H54 (cell line): ENCODE measurements at regions not wholly inside any gene's neighbourhood (a gene's known extent, or its start where the extent isn't known, plus 50 kb on each side); places are given as distances from the start of the nearest gene placed in this dataset.

ENCODE experiments used
- DNase-seq: peaks from one replicate; pipeline ENCODE4 v3.0.0; 2011; ENCODE audit warnings: low spot score, mixed read lengths; ENCODE audit not compliant: insufficient read length
- FAIRE-seq: peaks from 3 replicates; lab custom pipeline; 2011; peaks lifted over from hg19 to GRCh38; lab: Jason Lieb, UNC
- POLR2A ChIP-seq: IDR thresholded peaks from 2 replicates; pipeline ENCODE4 v1.6.1; 2011; ENCODE audit warnings: low read depth, mild to moderate bottlenecking, low read length

GRCh38 chr13:67650471-67650870 is 420.3 kb upstream of the PCDH9 start:
- no peak for TF ChIP-seq POLR2A
- DNase-seq (no peak), FAIRE-seq (no peak)

GRCh38 chr13:67645874-67646467 is 415.8 kb upstream of the PCDH9 start:
- DNase-seq (no peak), FAIRE-seq (no peak)
- no peak for TF ChIP-seq POLR2A

- FAIRE-seq = no peak
- DNase-seq = no peak
- TF ChIP-seq POLR2A = no peak
These were observed 413.4 kb upstream of the PCDH9 start for GRCh38 chr13:67643516-67644055.

- no peak for TF ChIP-seq POLR2A
- DNase-seq (no peak), FAIRE-seq (no peak)
These were observed 412.5 kb upstream of the PCDH9 start for GRCh38 chr13:67642657-67643056.

GRCh38 chr13:67635754-67636153 is 405.6 kb upstream of the PCDH9 start:
- FAIRE-seq (no peak), DNase-seq (no peak)
- TF ChIP-seq POLR2A = no peak

- DNase-seq (no peak), FAIRE-seq (no peak)
- TF ChIP-seq POLR2A = no peak
These were observed 402.5 kb upstream of the PCDH9 start for GRCh38 chr13:67632590-67632989.

GRCh38 chr13:67630640-67631039 is 400.5 kb upstream of the PCDH9 start:
- DNase-seq = no peak
- TF ChIP-seq POLR2A = no peak
- no peak for FAIRE-seq

- FAIRE-seq = no peak
- TF ChIP-seq POLR2A = no peak
- DNase-seq = no peak
These were observed 393.5 kb upstream of the PCDH9 start for GRCh38 chr13:67623630-67624029.

GRCh38 chr13:67620665-67621064 is 390.5 kb upstream of the PCDH9 start:
- TF ChIP-seq POLR2A = no peak
- DNase-seq (no peak), FAIRE-seq (no peak)

- TF ChIP-seq POLR2A = no peak
- DNase-seq = peak; percentile 4
- FAIRE-seq = no peak
These were observed 389.9 kb upstream of the PCDH9 start for GRCh38 chr13:67619995-67620380.

- TF ChIP-seq POLR2A = no peak
- FAIRE-seq (peak; percentile 61), DNase-seq (no peak)
These were observed 389.3 kb upstream of the PCDH9 start for GRCh38 chr13:67619351-67619994.

GRCh38 chr13:67614579-67614978 is 384.4 kb upstream of the PCDH9 start:
- TF ChIP-seq POLR2A = no peak
- no peak for DNase-seq
- no peak for FAIRE-seq

- FAIRE-seq = no peak
- DNase-seq = no peak
- TF ChIP-seq POLR2A = no peak
These were observed 383.9 kb upstream of the PCDH9 start for GRCh38 chr13:67614013-67614412.

- FAIRE-seq = no peak
- TF ChIP-seq POLR2A = no peak
- no peak for DNase-seq
These were observed 358.5 kb upstream of the PCDH9 start for GRCh38 chr13:67588607-67589006.

GRCh38 chr13:67577361-67577760 is 347.2 kb upstream of the PCDH9 start:
- no peak for FAIRE-seq
- TF ChIP-seq POLR2A = no peak

More at GRCh38 chr13:67577361-67577760, 347.2 kb upstream of the PCDH9 start:
- DNase-seq = no peak
